H1 (cell line): ENCODE measurements at regions not wholly inside any gene's neighbourhood (a gene's known extent, or its start where the extent isn't known, plus 50 kb on each side); places are given as distances from the start of the nearest gene placed in this dataset.

Experiments used
- CTCF ChIA-PET: fragments of 300-600 bp; sonication (Branson Sonifier 250); formaldehyde crosslinking; loops from one replicate; lab custom pipeline; 2021; ENCODE audit not compliant: partially characterized antibody; lab: Charles Lee
- POLR2A ChIA-PET: fragments of 300-600 bp; sonication (Branson Sonifier 250); formaldehyde crosslinking; loops from one replicate; lab custom pipeline; 2021; ENCODE audit warnings: inconsistent platforms; ENCODE audit not compliant: partially characterized antibody; lab: Charles Lee
- DNase-seq, 2 experiments: peaks; one replicate each; pipeline versions ENCODE4 v3.0.0 to v3.0.0-alpha.2; 2010 to 2022; ENCODE audit warnings: low spot score in 2 of 2, low read depth in 1 of 2, mixed read lengths in 1 of 2
- FAIRE-seq: peaks from 2 replicates; lab custom pipeline; 2011; peaks lifted over from hg19 to GRCh38; lab: Jason Lieb, UNC
- H2AFZ ChIP-seq: 2 replicates; pipeline ENCODE4 v1.8.1; 2012; ENCODE audit warnings: low read length, inconsistent platforms
- H2AK5ac ChIP-seq: 2 replicates; pipeline ENCODE4 v1.6.1; 2013; ENCODE audit warnings: low read depth, low read length
- H2BK120ac ChIP-seq: replicated peaks from 2 replicates; pipeline ENCODE3; 2013; ENCODE audit warnings: low read depth, low read length, inconsistent platforms
- H2BK12ac ChIP-seq: 2 replicates; pipeline ENCODE4 v1.6.1; 2013; ENCODE audit warnings: low read depth, low read length
- H2BK15ac ChIP-seq: 2 replicates; pipeline ENCODE4 v1.6.1; 2013; ENCODE audit warnings: low read length
- H2BK20ac ChIP-seq: 2 replicates; pipeline ENCODE4 v1.6.1; 2013; ENCODE audit warnings: low read length
- H2BK5ac ChIP-seq: 2 replicates; pipeline ENCODE4 v1.6.1; 2013; ENCODE audit warnings: low read depth, low read length
- H3K14ac ChIP-seq: 2 replicates; pipeline ENCODE4 v1.6.1; 2013; ENCODE audit warnings: inconsistent platforms; ENCODE audit not compliant: insufficient read length
- H3K18ac ChIP-seq: 2 replicates; pipeline ENCODE4 v1.6.1; 2013; ENCODE audit warnings: low read length; ENCODE audit errors: extremely low read depth
- H3K23ac ChIP-seq: 2 replicates; pipeline ENCODE4 v1.6.1; 2013; ENCODE audit warnings: inconsistent platforms; ENCODE audit not compliant: insufficient read length
- H3K23me2 ChIP-seq: 2 replicates; pipeline ENCODE4 v1.6.1; 2013; ENCODE audit warnings: low read depth, low read length
- H3K27ac ChIP-seq: 2 replicates; pipeline ENCODE4 v1.6.1; 2011; ENCODE audit warnings: low read depth, low read length, inconsistent platforms
- H3K27me3 ChIP-seq, 4 experiments: replicated peaks in 1 of 4; 1 replicate in 1 of 4; 2 replicates in 3 of 4; pipeline versions ENCODE4 v1.6.1 to v1.8.1; 2011 to 2013; ENCODE audit warnings: low read length in 3 of 4, mild to moderate bottlenecking in 3 of 4, inconsistent platforms in 2 of 4, mixed read lengths in 2 of 4, moderate library complexity in 1 of 4; ENCODE audit not compliant: control insufficient read depth in 3 of 4, insufficient read depth in 3 of 4; ENCODE audit errors: extremely low read depth in 1 of 4
- H3K36me3 ChIP-seq, 4 experiments: 2 replicates each; pipeline versions ENCODE4 v1.6.1 to v1.8.1; 2011 to 2013; ENCODE audit warnings: mild to moderate bottlenecking in 4 of 4, low read length in 3 of 4, moderate library complexity in 2 of 4, control low read depth in 1 of 4, inconsistent platforms in 1 of 4; ENCODE audit not compliant: insufficient read depth in 4 of 4, control insufficient read depth in 2 of 4
- H3K4ac ChIP-seq: replicated peaks from 2 replicates; pipeline ENCODE3; 2013; ENCODE audit warnings: low read length, low read depth, mixed read lengths, inconsistent platforms; ENCODE audit not compliant: insufficient read length
- H3K4me1 ChIP-seq, 4 experiments: replicated peaks in 1 of 4; 1 replicate in 1 of 4; 2 replicates in 3 of 4; pipeline versions ENCODE4 v1.6.1 to v1.8.1; 2011 to 2013; ENCODE audit warnings: low read length in 3 of 4, inconsistent platforms in 2 of 4, mixed read lengths in 1 of 4; ENCODE audit not compliant: insufficient read depth in 4 of 4, control insufficient read depth in 3 of 4
- H3K4me2 ChIP-seq, 2 experiments: 2 replicates each; pipeline versions ENCODE4 v1.6.1 to v1.8.1; 2011 to 2013; ENCODE audit warnings: low read depth in 2 of 2, low read length in 2 of 2, control low read depth in 1 of 2, inconsistent platforms in 1 of 2, mild to moderate bottlenecking in 1 of 2; ENCODE audit not compliant: insufficient read depth in 1 of 2
- H3K4me3 ChIP-seq, 4 experiments: fragments of 200-600, 300-600 bp in 1 of 4; sonication (generic), shearing (Covaris generic), sonication (Bioruptor Twin) in 1 of 4; 2 replicates each; pipeline versions ENCODE4 v1.5.1 to v1.8.1; 2011 to 2016; ENCODE audit warnings: low read length in 4 of 4, low read depth in 3 of 4, control low read depth in 2 of 4, inconsistent platforms in 2 of 4, mild to moderate bottlenecking in 2 of 4, mixed read lengths in 1 of 4, moderate library complexity in 1 of 4; ENCODE audit not compliant: insufficient read depth in 2 of 4; ENCODE audit errors: extremely low read depth in 1 of 4
- H3K56ac ChIP-seq: replicated peaks from 2 replicates; pipeline ENCODE3; 2013; ENCODE audit warnings: low read depth, mild to moderate bottlenecking, mixed read lengths, low read length, inconsistent platforms; ENCODE audit not compliant: insufficient read length
- H3K79me1 ChIP-seq: 2 replicates; pipeline ENCODE4 v1.6.1; 2013; ENCODE audit warnings: low read depth, low read length, control low read depth
- H3K79me2 ChIP-seq, 2 experiments: 2 replicates each; pipeline versions ENCODE4 v1.6.1 to v1.8.1; 2012 to 2013; ENCODE audit warnings: low read length in 2 of 2, mild to moderate bottlenecking in 2 of 2, inconsistent platforms in 1 of 2; ENCODE audit not compliant: insufficient read depth in 2 of 2, control insufficient read depth in 1 of 2
- H3K9ac ChIP-seq, 4 experiments: replicated peaks in 1 of 4; 1 replicate in 1 of 4; 2 replicates in 3 of 4; pipeline versions ENCODE4 v1.6.1 to v1.8.1; 2011 to 2013; ENCODE audit warnings: low read depth in 3 of 4, low read length in 3 of 4, control low read depth in 2 of 4, mild to moderate bottlenecking in 2 of 4, moderate library complexity in 2 of 4, inconsistent platforms in 1 of 4; ENCODE audit errors: extremely low read depth in 1 of 4
- H3K9me3 ChIP-seq, 2 experiments: 2 replicates each; pipeline versions ENCODE4 v1.6.1 to v1.8.1; 2012 to 2013; ENCODE audit warnings: mild to moderate bottlenecking in 2 of 2, moderate library complexity in 2 of 2, control low read depth in 1 of 2, inconsistent platforms in 1 of 2, low read depth in 1 of 2, low read length in 1 of 2, mixed read lengths in 1 of 2; ENCODE audit not compliant: insufficient read depth in 2 of 2
- H4K20me1 ChIP-seq, 2 experiments: replicated peaks in 1 of 2; 2 replicates each; pipeline versions ENCODE3 to v1.8.1; 2011 to 2013; ENCODE audit warnings: inconsistent platforms in 2 of 2, low read length in 2 of 2, mild to moderate bottlenecking in 1 of 2; ENCODE audit not compliant: insufficient read depth in 2 of 2, control insufficient read depth in 1 of 2
- H4K5ac ChIP-seq: 2 replicates; pipeline ENCODE4 v1.6.1; 2013; ENCODE audit warnings: low read length, low read depth, mixed read lengths, inconsistent platforms; ENCODE audit not compliant: insufficient read length
- H4K8ac ChIP-seq: 2 replicates; pipeline ENCODE4 v1.8.0; 2013; ENCODE audit warnings: mild to moderate bottlenecking, moderate library complexity, low read length, inconsistent platforms; ENCODE audit not compliant: insufficient read depth; ENCODE audit errors: extremely low read depth
- H4K91ac ChIP-seq: replicated peaks from 2 replicates; pipeline ENCODE3; 2013; ENCODE audit warnings: low read length, mixed read lengths, inconsistent platforms; ENCODE audit not compliant: insufficient read length
- ASH2L ChIP-seq: fragments of 200-600, 300-600 bp; sonication (generic); IDR thresholded peaks from one replicate; pipeline ENCODE4 v1.7.1; 2017; ENCODE audit warnings: low read length
- CBX5 ChIP-seq: fragments of 300-800, 300-1000 bp; sonication (generic); IDR thresholded peaks from 2 replicates; pipeline ENCODE4 v1.7.1; 2016; ENCODE audit warnings: antibody characterized with exemption, low read length, low read depth
- CEBPB ChIP-seq: IDR thresholded peaks from 2 replicates; pipeline ENCODE4 v1.6.1; 2012; ENCODE audit warnings: low read depth, low read length
- EP300 ChIP-seq, 2 experiments: IDR thresholded peaks; 1 replicate in 1 of 2; 2 replicates in 1 of 2; pipeline ENCODE4 v1.6.1; 2011 to 2012; ENCODE audit warnings: low read depth in 2 of 2, low read length in 2 of 2, mild to moderate bottlenecking in 2 of 2, borderline replicate concordance in 1 of 2, inconsistent platforms in 1 of 2, moderate library complexity in 1 of 2
- EZH2 ChIP-seq: fragments of 200-600 bp; sonication (generic); IDR thresholded peaks from 2 replicates; pipeline ENCODE4 v1.7.1; 2012; ENCODE audit warnings: low read depth, mild to moderate bottlenecking, moderate library complexity, low read length, inconsistent platforms; ENCODE audit not compliant: severe bottlenecking
- TBP ChIP-seq: IDR thresholded peaks from 2 replicates; pipeline ENCODE4 v1.6.1; 2011; ENCODE audit warnings: low read depth, low read length, improper control_type of control experiment
- TEAD4 ChIP-seq: IDR thresholded peaks from 2 replicates; pipeline ENCODE4 v1.6.1; 2012; ENCODE audit warnings: low read depth, low read length, inconsistent platforms, mixed read lengths
- YY1 ChIP-seq: IDR thresholded peaks from 2 replicates; pipeline ENCODE4 v1.6.1; 2011; ENCODE audit warnings: low read depth, mild to moderate bottlenecking, low read length
- WGBS, 2 experiments: shearing (Covaris generic) in 1 of 2; methylation state at CpG; one replicate each; pipeline versions ENCODE4 v1.1.6 to v1.1.7; 2013 to 2015; ENCODE audit warnings: low lambda C conversion rate in 2 of 2, mixed read lengths in 2 of 2, inconsistent platforms in 1 of 2, low coverage in 1 of 2, missing lambda C conversion rate in 1 of 2; ENCODE audit not compliant: insufficient replicate concordance in 2 of 2, insufficient coverage in 1 of 2, insufficient read length in 1 of 2; ENCODE audit errors: extremely low coverage in 1 of 2, missing lambda C conversion rate in 1 of 2; 5-methylcytosine and 5-hydroxymethylcytosine counted together

DNA sequence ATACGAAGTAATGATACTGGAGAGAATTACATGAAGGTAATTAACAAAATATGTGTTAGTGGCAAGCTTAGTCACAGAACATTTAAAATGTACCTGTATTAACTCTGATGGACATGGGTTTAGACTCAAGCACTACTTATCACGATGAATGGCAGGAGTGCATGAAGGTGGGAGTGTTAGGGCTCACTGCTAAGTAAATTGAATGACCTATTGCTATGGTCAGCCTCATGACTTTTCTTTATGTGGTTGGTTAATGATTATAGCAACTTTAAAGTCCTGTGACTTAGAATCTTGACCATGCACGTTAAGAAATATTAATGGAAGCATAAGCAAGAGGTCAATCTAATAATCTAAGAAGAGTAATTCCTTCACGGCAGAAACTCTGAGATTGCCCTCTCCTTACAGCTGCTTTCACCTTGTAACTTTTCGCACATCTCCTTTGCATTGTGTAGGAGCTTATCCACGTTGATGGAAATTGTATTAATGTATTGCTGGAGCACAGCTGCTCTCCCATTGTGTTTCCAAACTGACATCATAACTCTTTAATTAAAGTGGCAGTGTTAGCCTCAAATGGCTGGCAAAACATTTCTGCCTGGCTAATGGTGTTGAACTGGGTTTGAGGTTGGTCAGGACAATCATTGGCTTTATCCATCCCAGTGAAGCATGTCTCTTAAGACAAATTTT is 114.5 kb downstream of the RXFP2 start:
- no peak overlapping the region for H3K56ac ChIP-seq
- CTCF ChIA-PET, result no interaction called here
- no peak overlapping the region for H3K23ac ChIP-seq
- H3K79me1 ChIP-seq, result no peaks in the 10 kb centered on the region; the same call in 1 of the 2 replicates
- no peaks in the 10 kb centered on the region for H3K27me3 ChIP-seq
- H3K36me3 ChIP-seq, result no peaks in the 10 kb centered on the region
- FAIRE-seq, result no peak
- no peak overlapping the region for H3K4ac ChIP-seq
- H3K18ac ChIP-seq, result no peak overlapping the region
- TF ChIP-seq CEBPB (no peak), CBX5 (no peak), EZH2 (no peak), EP300 (IDR thresholded peaks at IDR 0.05; ENCODE audit: borderline replicate concordance in 1 of 2, low read depth in 2 of 2, low read length in 2 of 2) (no peak), ASH2L (no peak), TBP (no peak), YY1 (no peak), TEAD4 (no peak)
- POLR2A ChIA-PET, result no interaction called here
- H3K4me1 ChIP-seq, result no peaks in the 10 kb centered on the region
- H4K5ac ChIP-seq, result no peak overlapping the region
- no peak overlapping the region for H3K4me3 ChIP-seq
- no peak overlapping the region for H2BK120ac ChIP-seq
- no peak overlapping the region for H4K91ac ChIP-seq
- H4K8ac ChIP-seq, result no peak overlapping the region
- no peak overlapping the region for H2BK15ac ChIP-seq
- H3K14ac ChIP-seq, result no peak overlapping the region
- no peaks in the 10 kb centered on the region for H3K23me2 ChIP-seq
- no peak overlapping the region for H2AK5ac ChIP-seq
- H3K4me2 ChIP-seq, result no peak overlapping the region
- no peak overlapping the region for H2AFZ ChIP-seq
- no peak for DNase-seq
- no peak overlapping the region for H2BK12ac ChIP-seq
- H3K27ac ChIP-seq, result no peak overlapping the region
- H3K9me3 ChIP-seq, result no peaks in the 10 kb centered on the region
- H3K9ac ChIP-seq, result no peak overlapping the region
- 96% methylated on average over 6 of the region's 6 CpGs; no CpG with 5 or more reads in 1 of the 2 experiments for WGBS, 2 experiments
- H2BK20ac ChIP-seq, result no peak overlapping the region
- H4K20me1 ChIP-seq, result no peaks in the 10 kb centered on the region
- H2BK5ac ChIP-seq, result no peak overlapping the region
- no peaks in the 10 kb centered on the region for H3K79me2 ChIP-seq
